RWPE2 (cell line): ENCODE measurements at regions not wholly inside any gene's neighbourhood (a gene's known extent, or its start where the extent isn't known, plus 50 kb on each side); places are given as distances from the start of the nearest gene placed in this dataset.

Source experiments
- ATAC-seq: fragments of 200-7000 bp; cut with Tn5 transposase; 3 replicates; pipeline ENCODE4 v1.9.1; 2021; ENCODE audit warnings: low read depth
- DNase-seq: peaks from one replicate; pipeline ENCODE4 v3.0.0-alpha.2; 2020; ENCODE audit warnings: low spot score
- H3K27ac ChIP-seq: fragments of 450-650 bp; 2 replicates; pipeline ENCODE4 v1.5.1; 2017; ENCODE audit warnings: mild to moderate bottlenecking; ENCODE audit not compliant: poor library complexity, severe bottlenecking
- H3K27me3 ChIP-seq: fragments of 250-450 bp; sonication (Bioruptor Pico); 2 replicates; pipeline ENCODE4 v1.5.1; 2021; ENCODE audit warnings: mild to moderate bottlenecking, moderate library complexity; ENCODE audit not compliant: insufficient read depth, poor library complexity, severe bottlenecking
- H3K36me3 ChIP-seq: fragments of 250-450 bp; sonication (Bioruptor Pico); 2 replicates; pipeline ENCODE4 v1.5.1; 2020; ENCODE audit warnings: low read depth, mild to moderate bottlenecking, moderate library complexity
- H3K4me1 ChIP-seq: fragments of 250-450 bp; sonication (Bioruptor Pico); 2 replicates; pipeline ENCODE4 v1.5.1; 2021; ENCODE audit warnings: mild to moderate bottlenecking, moderate library complexity; ENCODE audit not compliant: insufficient read depth, poor library complexity, severe bottlenecking
- H3K4me3 ChIP-seq: fragments of 250-450 bp; sonication (Bioruptor Pico); 2 replicates; pipeline ENCODE4 v1.5.1; 2021; ENCODE audit warnings: mild to moderate bottlenecking, moderate library complexity; ENCODE audit not compliant: severe bottlenecking
- H3K9me3 ChIP-seq: fragments of 250-450 bp; sonication (Bioruptor Pico); 2 replicates; pipeline ENCODE4 v1.5.1; 2021; ENCODE audit warnings: mild to moderate bottlenecking, moderate library complexity; ENCODE audit not compliant: severe bottlenecking
- TF ChIP-seq, protein P1 (sequence below): fragments of 450-650 bp; IDR thresholded peaks from one replicate; pipeline ENCODE4 v1.5.1; 2017; ENCODE audit warnings: mild to moderate bottlenecking, moderate library complexity; ENCODE audit not compliant: poor library complexity, severe bottlenecking

- Histone ChIP-seq H3K36me3 (no peaks in the 10 kb centered on the region), H3K27me3 (peaks cover 40% of the 10 kb centered on the region), H3K4me3 (no peak overlapping the region), H3K4me1 (no peaks in the 10 kb centered on the region), H3K27ac (no peak overlapping the region), H3K9me3 (no peaks in the 10 kb centered on the region)
- no peak for ATAC-seq
- no peak for DNase-seq
- TF ChIP-seq, protein P1, sequence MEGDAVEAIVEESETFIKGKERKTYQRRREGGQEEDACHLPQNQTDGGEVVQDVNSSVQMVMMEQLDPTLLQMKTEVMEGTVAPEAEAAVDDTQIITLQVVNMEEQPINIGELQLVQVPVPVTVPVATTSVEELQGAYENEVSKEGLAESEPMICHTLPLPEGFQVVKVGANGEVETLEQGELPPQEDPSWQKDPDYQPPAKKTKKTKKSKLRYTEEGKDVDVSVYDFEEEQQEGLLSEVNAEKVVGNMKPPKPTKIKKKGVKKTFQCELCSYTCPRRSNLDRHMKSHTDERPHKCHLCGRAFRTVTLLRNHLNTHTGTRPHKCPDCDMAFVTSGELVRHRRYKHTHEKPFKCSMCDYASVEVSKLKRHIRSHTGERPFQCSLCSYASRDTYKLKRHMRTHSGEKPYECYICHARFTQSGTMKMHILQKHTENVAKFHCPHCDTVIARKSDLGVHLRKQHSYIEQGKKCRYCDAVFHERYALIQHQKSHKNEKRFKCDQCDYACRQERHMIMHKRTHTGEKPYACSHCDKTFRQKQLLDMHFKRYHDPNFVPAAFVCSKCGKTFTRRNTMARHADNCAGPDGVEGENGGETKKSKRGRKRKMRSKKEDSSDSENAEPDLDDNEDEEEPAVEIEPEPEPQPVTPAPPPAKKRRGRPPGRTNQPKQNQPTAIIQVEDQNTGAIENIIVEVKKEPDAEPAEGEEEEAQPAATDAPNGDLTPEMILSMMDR: no peak
Observed at GRCh38 chr7:39825401-39825980, 124.6 kb upstream of the CDK13 start.

- no peak overlapping the region for H3K4me3 ChIP-seq
- TF ChIP-seq, protein P1: no peak
- H3K9me3 ChIP-seq: no peaks in the 10 kb centered on the region
- no peaks in the 10 kb centered on the region for H3K4me1 ChIP-seq
- peaks cover 40% of the 10 kb centered on the region for H3K27me3 ChIP-seq
- no peak for ATAC-seq
- no peak for DNase-seq
- H3K27ac ChIP-seq: no peak overlapping the region
- H3K36me3 ChIP-seq: no peaks in the 10 kb centered on the region
Observed at GRCh38 chr7:39826166-39826565, 123.9 kb upstream of the CDK13 start.

DNA sequence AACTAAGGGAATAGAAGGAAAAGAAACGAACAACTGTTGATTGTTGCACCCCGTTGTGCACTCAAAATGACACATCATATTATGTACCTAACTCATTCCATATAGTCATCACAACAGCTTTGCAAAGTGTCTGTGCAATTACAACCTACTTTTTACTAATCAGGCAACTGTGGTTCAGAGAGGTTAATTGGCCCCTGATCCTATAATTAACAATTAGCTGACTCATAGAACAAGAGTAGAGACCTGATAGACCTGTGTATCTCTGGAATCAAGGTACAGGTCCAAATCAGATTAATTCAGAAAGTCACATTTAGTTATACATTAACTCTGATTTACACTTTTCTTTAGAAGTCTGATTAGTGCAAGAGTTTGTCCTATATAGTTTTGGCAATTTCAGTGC is 122.5 kb upstream of the CDK13 start:
- ATAC-seq (no peak), DNase-seq (no peak)
- no peaks in the 10 kb centered on the region for H3K9me3 ChIP-seq
- no peak overlapping the region for H3K4me3 ChIP-seq
- no peak overlapping the region for H3K27ac ChIP-seq
- TF ChIP-seq, protein P1: no peak
- H3K4me1 ChIP-seq: peaks cover under 1% of the 10 kb centered on the region
- peaks cover 46% of the 10 kb centered on the region for H3K27me3 ChIP-seq
- no peaks in the 10 kb centered on the region for H3K36me3 ChIP-seq

DNA sequence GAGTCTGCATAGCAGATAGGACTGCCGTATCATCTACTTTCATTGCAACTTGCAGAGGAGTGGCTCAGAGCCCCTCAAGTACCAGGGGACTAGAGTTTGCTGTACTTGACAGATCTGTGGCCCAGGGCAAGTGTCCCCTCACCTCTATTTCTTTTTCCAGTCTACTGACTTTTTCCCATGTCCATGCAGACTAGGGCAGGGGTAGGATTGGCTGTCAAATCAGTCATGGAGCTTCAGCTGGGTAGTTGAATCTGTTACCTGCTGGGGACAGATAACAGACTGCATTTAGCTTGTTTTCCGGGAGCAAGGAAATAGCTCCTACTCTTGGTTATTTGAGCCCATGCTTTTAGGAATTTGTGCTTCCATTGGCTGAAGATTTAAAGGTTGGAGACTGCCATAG is 121.0 kb upstream of the CDK13 start:
- no peaks in the 10 kb centered on the region for H3K9me3 ChIP-seq
- H3K27me3 ChIP-seq: peaks cover 46% of the 10 kb centered on the region
- TF ChIP-seq, protein P1: no peak
- no peak overlapping the region for H3K4me3 ChIP-seq
- ATAC-seq (no peak), DNase-seq (no peak)
- peaks cover 3% of the 10 kb centered on the region for H3K4me1 ChIP-seq
- no peaks in the 10 kb centered on the region for H3K36me3 ChIP-seq
- no peak overlapping the region for H3K27ac ChIP-seq

- H3K27me3 ChIP-seq: peaks cover 23% of the 10 kb centered on the region
- TF ChIP-seq, protein P1: no peak
- ATAC-seq: no peak
- H3K36me3 ChIP-seq: no peaks in the 10 kb centered on the region
- H3K9me3 ChIP-seq: no peaks in the 10 kb centered on the region
- no peak overlapping the region for H3K27ac ChIP-seq
- peaks cover 3% of the 10 kb centered on the region for H3K4me1 ChIP-seq
- no peak for DNase-seq
- H3K4me3 ChIP-seq: peak overlapping the region; percentile 38
Observed at GRCh38 chr7:39832519-39833085, 117.5 kb upstream of the CDK13 start.
